Amygdala (tissue), 56 donors: ENCODE measurements at regions not wholly inside any gene's neighbourhood (a gene's known extent, or its start where the extent isn't known, plus 50 kb on each side); places are given as distances from the start of the nearest gene placed in this dataset.

Experiments used
- DNase-seq, 56 donors: peaks; one replicate each; lab custom pipeline; 2025; lab: John Stamatoyannopoulos, UW

DNA sequence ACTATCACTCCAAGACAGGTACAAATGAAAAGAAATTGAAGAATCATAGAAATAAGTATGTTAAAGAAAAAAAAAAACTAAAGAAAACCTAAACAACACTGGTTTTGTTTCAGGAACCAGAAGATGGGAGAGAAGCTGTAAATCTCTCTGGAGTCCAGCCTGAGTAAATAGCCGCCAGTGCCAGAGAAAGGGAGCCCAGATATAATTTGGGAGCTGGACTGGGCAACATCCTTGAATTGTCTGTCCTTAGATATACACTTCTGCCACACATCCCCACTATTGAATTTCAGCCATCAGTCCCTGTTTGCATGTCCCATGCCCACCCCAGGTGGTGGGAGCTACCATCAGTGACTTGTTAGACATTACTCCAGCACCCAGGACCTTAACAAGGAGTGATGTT is 979.6 kb downstream of the DTWD2 start:
- DNase-seq, result no peak

DNA sequence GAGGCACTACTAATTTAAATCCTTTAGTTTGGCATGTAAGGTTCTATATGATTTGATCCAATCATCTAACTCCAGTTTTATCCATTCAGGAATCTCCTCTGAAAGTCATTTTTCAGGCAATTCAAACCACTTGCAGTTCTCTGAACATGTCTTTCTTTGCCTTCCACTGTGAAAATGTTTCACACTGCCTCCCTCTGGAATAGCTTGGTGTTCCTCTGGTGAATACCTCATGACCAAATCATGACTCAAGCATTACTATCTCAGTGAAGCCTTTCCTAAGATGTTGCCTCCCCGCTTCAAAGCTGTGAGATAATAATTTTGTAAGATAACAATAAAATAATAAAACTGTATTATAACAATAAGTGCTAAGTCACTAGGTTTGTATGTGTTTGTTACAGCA is 981.1 kb downstream of the DTWD2 start:
- DNase-seq, result no peak

GRCh38 chr5:118006219-118006618 is 982.1 kb downstream of the DTWD2 start:
- DNase-seq, result no peak

DNA sequence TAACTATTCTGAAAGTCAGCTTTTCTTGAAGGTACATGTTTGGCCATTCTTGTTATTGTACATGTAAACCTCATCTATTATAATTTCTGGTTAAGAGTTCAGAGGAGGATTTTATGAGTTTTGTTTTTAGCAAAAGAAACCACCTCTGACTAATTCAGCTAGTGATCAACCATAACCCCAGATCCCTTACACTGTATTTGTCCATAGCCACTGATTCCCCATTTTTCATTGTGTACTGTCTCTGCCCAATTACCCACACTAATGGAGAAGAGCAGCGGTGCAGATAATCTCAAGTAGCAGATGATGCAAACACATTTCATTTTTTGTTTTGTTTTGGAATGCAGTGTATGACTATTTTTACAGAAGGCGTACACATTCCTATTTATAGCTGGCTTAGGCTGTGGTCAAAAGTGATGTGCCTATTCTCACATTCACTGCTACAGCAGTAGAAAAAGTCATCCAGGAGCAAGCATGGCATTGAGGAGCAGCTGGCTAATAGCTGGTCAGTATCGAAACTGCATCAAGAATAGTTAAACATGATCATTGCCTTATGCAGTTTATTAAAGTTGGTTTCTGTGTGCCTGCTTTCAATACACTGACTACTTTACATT is 988.3 kb downstream of the DTWD2 start:
- DNase-seq, result no peak

- DNase-seq, result no peak
These were observed 1005.7 kb downstream of the DTWD2 start for GRCh38 chr5:117982691-117983090.

DNA sequence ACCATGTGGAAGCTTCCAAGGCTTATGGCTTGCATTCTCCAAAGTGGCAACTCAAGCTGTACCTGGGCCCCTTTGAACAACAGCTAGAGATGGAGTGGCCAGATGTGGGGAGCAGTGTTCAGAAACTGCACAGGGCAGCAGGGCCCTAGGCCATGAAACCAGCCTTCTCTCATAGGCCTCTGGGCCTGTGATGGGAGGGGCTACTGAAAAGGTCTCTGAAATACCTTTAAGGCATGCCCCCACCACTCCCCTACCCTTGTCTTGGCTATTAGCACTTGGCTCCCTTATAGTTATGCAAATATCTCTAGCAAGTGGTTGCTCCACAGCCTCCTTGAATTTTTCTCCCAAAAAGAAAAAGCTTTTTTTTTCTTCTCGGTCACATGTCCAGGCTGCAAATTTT is 1014.6 kb downstream of the DTWD2 start:
- no peak for DNase-seq

- DNase-seq, result peak in 1 of 56 donors; percentile 0
These were observed 1032.5 kb downstream of the DTWD2 start for GRCh38 chr5:117955831-117956230.

DNA sequence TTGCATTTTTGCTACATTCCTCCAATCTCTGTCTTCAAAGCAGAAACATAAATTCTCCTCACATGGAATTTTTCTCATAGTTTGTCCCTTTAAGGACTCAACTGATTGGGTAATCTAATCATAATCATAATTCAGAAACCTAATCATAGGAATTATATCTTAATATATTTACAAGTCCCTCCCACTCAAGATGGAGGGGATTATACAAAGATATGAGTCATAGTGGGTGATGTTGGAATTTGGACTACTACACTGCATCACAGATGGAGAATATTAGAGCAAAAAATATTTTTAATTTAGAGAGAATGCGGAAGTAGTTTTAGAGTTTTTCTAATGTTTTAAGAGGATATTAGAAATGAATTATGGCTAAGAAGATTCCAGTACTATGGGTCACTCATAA is 1034.0 kb downstream of the DTWD2 start:
- DNase-seq, result no peak

GRCh38 chr5:117953272-117953671 is 1035.1 kb downstream of the DTWD2 start:
- DNase-seq, result no peak

DNA sequence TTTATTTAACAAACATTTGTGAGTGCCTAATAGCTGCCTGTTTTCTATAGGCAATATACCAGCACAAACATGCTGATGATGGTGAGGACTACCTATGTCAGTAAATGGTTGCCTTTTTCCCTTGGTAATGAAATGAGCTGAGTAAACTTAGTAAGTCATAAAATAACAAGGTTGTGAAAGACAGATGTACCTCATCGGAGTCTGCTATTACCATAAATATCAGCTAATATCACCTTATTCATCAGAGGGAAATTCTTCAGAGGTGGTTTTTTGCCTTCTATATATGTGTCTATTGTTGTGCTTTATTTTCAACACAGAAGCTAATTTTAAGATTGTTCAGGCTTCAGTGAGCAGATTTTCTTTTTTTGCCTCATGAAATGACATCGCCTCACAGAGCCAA is 1040.5 kb downstream of the DTWD2 start:
- DNase-seq, result no peak

DNA sequence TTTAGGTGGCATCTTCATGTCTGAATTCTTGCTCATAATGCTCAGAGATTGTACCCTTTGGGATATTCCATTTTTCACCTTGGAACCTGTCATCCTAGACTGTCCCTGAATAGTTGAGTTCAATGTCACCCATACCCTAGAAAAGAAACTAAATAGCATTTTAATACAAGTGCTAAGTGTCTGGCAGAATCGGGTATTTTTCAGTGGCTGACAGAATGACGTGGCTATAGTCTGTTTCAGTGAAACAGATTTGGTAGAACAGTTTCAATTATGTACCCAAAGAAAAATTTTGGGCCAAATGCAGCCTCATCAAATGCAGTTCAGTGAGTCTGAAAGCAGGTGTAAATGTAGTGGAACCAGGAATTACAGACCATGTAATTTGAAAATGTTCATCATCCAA is 1041.2 kb downstream of the DTWD2 start:
- DNase-seq, result no peak

DNA sequence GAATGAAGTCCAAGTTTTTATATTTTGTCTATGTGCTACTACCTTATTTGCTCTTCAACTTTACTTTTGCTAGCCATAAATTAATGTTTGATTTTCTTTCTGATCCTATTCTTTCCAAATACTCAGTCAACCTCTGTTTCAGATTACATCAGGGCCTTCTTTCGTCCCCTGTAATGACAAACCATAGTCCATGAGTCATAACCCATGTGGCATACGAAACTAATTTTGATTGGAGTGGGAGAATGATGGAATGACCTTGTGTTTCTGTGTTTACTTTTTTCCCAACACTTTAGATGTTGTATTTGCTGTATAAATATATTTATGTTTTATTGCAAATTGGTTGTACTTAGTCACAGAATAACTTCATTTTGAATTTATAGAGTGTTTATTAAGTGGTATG is 1043.1 kb downstream of the DTWD2 start:
- DNase-seq, result no peak

DNA sequence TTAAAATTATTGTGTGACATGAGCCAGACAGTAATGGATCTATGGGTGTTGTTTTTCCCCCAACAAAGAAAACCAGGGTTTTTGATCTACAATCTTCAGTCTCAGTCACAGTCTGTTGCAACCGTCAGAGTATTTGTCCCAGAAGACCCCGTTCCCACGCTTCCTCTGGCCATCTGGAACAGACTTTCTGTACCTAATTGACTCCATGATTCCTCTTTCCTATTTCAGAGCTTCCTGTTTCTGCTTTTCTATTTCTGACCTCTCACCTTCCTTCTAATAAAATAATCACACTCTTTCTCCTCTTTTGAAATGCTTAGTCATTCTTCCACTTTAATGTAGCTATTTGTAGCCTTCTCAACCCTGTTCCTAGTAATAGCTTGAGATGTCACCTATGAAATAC is 1044.8 kb downstream of the DTWD2 start:
- DNase-seq, result no peak

GRCh38 chr5:117942861-117943519 is 1045.4 kb downstream of the DTWD2 start:
- no peak for DNase-seq

- no peak for DNase-seq
These were observed 1095.1 kb downstream of the DTWD2 start for GRCh38 chr5:117893211-117893610.

- DNase-seq, result no peak
These were observed 1096.0 kb downstream of the DTWD2 start for GRCh38 chr5:117892360-117892759.

GRCh38 chr5:117889596-117889995 is 1098.8 kb downstream of the DTWD2 start:
- no peak for DNase-seq

- DNase-seq, result peak in 3 of 56 donors; percentile 1 to 7 (median 1)
These were observed 1099.7 kb downstream of the DTWD2 start for GRCh38 chr5:117888688-117889087.

GRCh38 chr5:117881426-117882230 is 1106.7 kb downstream of the DTWD2 start:
- peak in 5 of 56 donors; percentile 2 to 13 (median 3) for DNase-seq

DNA sequence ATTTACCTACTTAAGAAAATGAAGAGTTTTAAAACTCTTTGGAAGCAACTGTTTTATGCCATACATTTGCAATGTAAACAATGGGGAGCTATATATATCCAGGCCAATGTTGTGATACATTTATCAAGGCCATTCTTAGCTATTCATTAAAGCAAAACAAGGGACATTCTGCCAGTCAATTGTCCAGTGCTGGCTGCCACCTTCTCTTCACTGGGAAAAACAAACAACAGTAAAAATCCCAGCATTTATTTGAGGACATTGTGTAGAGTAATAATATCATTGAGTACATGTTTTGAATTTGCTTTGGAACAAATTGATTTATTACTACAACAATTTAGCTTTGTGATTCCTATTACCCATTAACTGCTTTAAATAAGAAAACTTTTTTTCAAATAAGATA is 1107.4 kb downstream of the DTWD2 start:
- no peak for DNase-seq

GRCh38 chr5:117877731-117878130 is 1110.6 kb downstream of the DTWD2 start:
- no peak for DNase-seq
